ENCODE measurements at regions not wholly inside any gene's neighbourhood (a gene's known extent, or its start where the extent isn't known, plus 50 kb on each side); places are given as distances from the start of the nearest gene placed in this dataset.

GRCh38 chr16:86632206-86632605, 53.9 kb downstream of the FOXL1 start:
- Histone ChIP-seq H3K4me3 (no peak overlapping the region), H3K36me3 (ENCODE audit: low read depth, missing control alignments) (no peaks in the 10 kb centered on the region), H3K4me1 (no peaks in the 10 kb centered on the region), H3K27me3 (no peaks in the 10 kb centered on the region), H3K9me3 (no peaks in the 10 kb centered on the region), H3K27ac (no peak overlapping the region)
- 88 to 93% methylated on average over 14 to 16 of the region's 16 CpGs for WGBS, 2 donors
- intact Hi-C loops (cut with DNase I; ENCODE audit: low total_unique reads) = no loop called here
- no peak for TF ChIP-seq POLR2A (IDR thresholded peaks at IDR 0.05)
- TF ChIP-seq CTCF (IDR thresholded peaks at IDR 0.05) = no peak
- no peak for DNase-seq

GRCh38 chr16:86632944-86633343, 54.6 kb downstream of the FOXL1 start:
- TF ChIP-seq CTCF (IDR thresholded peaks at IDR 0.05) (no peak), POLR2A (IDR thresholded peaks at IDR 0.05) (no peak)
- Histone ChIP-seq H3K4me3 (no peak overlapping the region), H3K27ac (no peak overlapping the region), H3K36me3 (ENCODE audit: low read depth, missing control alignments) (no peaks in the 10 kb centered on the region), H3K27me3 (no peaks in the 10 kb centered on the region), H3K4me1 (no peaks in the 10 kb centered on the region), H3K9me3 (no peaks in the 10 kb centered on the region)
- no peak for DNase-seq
- WGBS, 2 donors = 90 to 92% methylated on average over 8 of the region's 8 CpGs
- intact Hi-C loops (cut with DNase I; ENCODE audit: low total_unique reads) = no loop called here

GRCh38 chr16:86634292-86634691, 55.9 kb downstream of the FOXL1 start:
- 94 to 100% methylated on average over 1 of the region's 1 CpG for whole genome bisulfite sequencing, 2 donors
- no peak overlapping the region for H3K4me3 ChIP-seq
- H3K27ac ChIP-seq = no peak overlapping the region
- no peak for DNase-seq
- H3K9me3 ChIP-seq = no peaks in the 10 kb centered on the region
- H3K4me1 ChIP-seq = no peaks in the 10 kb centered on the region
- H3K36me3 ChIP-seq (ENCODE audit: low read depth, missing control alignments) = no peaks in the 10 kb centered on the region
- TF ChIP-seq CTCF (IDR thresholded peaks at IDR 0.05) = no peak
- intact Hi-C loops (cut with DNase I; ENCODE audit: low total_unique reads) = no loop called here
- H3K27me3 ChIP-seq = no peaks in the 10 kb centered on the region

DNA sequence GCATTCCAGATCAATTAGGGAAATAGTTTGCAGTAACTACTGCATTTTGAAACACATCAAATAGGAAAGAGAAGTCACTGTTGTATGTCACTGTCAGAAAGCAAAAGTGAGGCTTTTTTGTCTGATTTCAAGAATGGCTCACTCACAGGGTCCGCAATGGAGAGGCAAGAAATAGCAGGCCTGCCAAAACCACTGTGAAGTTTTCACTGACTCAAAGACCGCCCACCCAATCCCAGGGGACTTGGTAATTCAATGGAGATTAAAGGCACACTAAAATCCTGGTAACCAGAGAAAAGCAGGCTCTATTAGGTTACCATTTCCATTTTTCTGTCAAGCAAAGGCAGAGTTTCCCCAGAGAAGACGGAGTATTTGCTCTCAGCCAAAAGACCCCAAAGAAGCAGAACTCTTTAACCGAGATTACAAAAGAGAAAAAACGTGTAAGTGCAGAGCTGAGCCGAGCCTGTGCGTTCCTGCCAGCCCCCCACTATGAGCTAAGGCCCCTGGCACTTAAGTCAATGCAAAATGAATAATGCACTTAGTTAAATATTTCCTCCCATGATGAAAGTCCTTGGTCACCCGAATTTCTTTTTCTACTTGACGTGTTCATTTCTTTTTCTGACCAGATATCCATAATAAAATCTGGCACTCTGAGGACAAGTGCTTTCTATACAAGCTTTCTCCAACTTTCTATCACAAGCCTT, 57.0 kb downstream of the FOXL1 start:
- Histone ChIP-seq H3K9me3 (no peaks in the 10 kb centered on the region), H3K36me3 (ENCODE audit: low read depth, missing control alignments) (no peaks in the 10 kb centered on the region), H3K4me1 (no peaks in the 10 kb centered on the region), H3K27me3 (no peaks in the 10 kb centered on the region), H3K27ac (no peak overlapping the region), H3K4me3 (no peak overlapping the region)
- intact Hi-C loops (cut with DNase I; ENCODE audit: low total_unique reads) = no loop called here
- TF ChIP-seq POLR2A (IDR thresholded peaks at IDR 0.05) = no peak
- TF ChIP-seq CTCF (IDR thresholded peaks at IDR 0.05) = no peak
- WGBS, 2 donors = 81 to 82% methylated on average over 9 of the region's 9 CpGs
- no peak for DNase-seq

GRCh38 chr16:86635926-86636325, 57.6 kb downstream of the FOXL1 start:
- H3K9me3 ChIP-seq = no peaks in the 10 kb centered on the region
- no peaks in the 10 kb centered on the region for H3K27me3 ChIP-seq
- no peaks in the 10 kb centered on the region for H3K36me3 ChIP-seq (ENCODE audit: low read depth, missing control alignments)
- no peak overlapping the region for H3K4me3 ChIP-seq
- intact Hi-C loops (cut with DNase I; ENCODE audit: low total_unique reads) = no loop called here
- TF ChIP-seq POLR2A (IDR thresholded peaks at IDR 0.05) (no peak), CTCF (IDR thresholded peaks at IDR 0.05) (no peak)
- H3K27ac ChIP-seq = no peak overlapping the region
- 90 to 93% methylated on average over 12 of the region's 12 CpGs for WGBS, 2 donors
- H3K4me1 ChIP-seq = no peaks in the 10 kb centered on the region
- no peak for DNase-seq
